ENCODE measurements at regions not wholly inside any gene's neighbourhood (a gene's known extent, or its start where the extent isn't known, plus 50 kb on each side); places are given as distances from the start of the nearest gene placed in this dataset.
"Not testable (repeated sequence)": the region's sequence is repeated elsewhere in the genome, so short reads cannot be mapped to it uniquely, and the experiment has no call there.

- not testable (repeated sequence) for H3K9ac ChIP-seq (ENCODE audit: low read length); H3K4me1 ChIP-seq (ENCODE audit: control insufficient read depth, insufficient read depth, low read length); H3K36me3 ChIP-seq (ENCODE audit: control insufficient read depth, insufficient read depth, low read length); H3K27me3 ChIP-seq (ENCODE audit: control insufficient read depth, insufficient read depth, low read length); H3K27ac ChIP-seq (ENCODE audit: low read depth, low read length); H3K4me3 ChIP-seq (ENCODE audit: low read length)
Measured at GRCh38 chr2:181737302-181737701, 57.0 kb upstream of the NEUROD1 start.

- no peak overlapping the region for H3K27ac ChIP-seq (ENCODE audit: low read depth, low read length)
- no peaks in the 10 kb centered on the region for H3K27me3 ChIP-seq (ENCODE audit: control insufficient read depth, insufficient read depth, low read length)
- peaks cover 4% of the 10 kb centered on the region for H3K4me1 ChIP-seq (ENCODE audit: control insufficient read depth, insufficient read depth, low read length)
- H3K9ac ChIP-seq (ENCODE audit: low read length), result no peak overlapping the region
- no peak overlapping the region for H3K4me3 ChIP-seq (ENCODE audit: low read length)
- no peaks in the 10 kb centered on the region for H3K36me3 ChIP-seq (ENCODE audit: control insufficient read depth, insufficient read depth, low read length)
Measured at GRCh38 chr2:181738074-181738473, 57.8 kb upstream of the NEUROD1 start.

GRCh38 chr2:181738563-181738962, 58.2 kb upstream of the NEUROD1 start:
- Histone ChIP-seq H3K36me3 (ENCODE audit: control insufficient read depth, insufficient read depth, low read length) (no peaks in the 10 kb centered on the region), H3K4me1 (ENCODE audit: control insufficient read depth, insufficient read depth, low read length) (peaks cover 4% of the 10 kb centered on the region), H3K9ac (ENCODE audit: low read length) (no peak overlapping the region), H3K27me3 (ENCODE audit: control insufficient read depth, insufficient read depth, low read length) (no peaks in the 10 kb centered on the region), H3K27ac (ENCODE audit: low read depth, low read length) (no peak overlapping the region), H3K4me3 (ENCODE audit: low read length) (no peak overlapping the region)

GRCh38 chr2:181741756-181742155, 61.4 kb upstream of the NEUROD1 start:
- Histone ChIP-seq H3K36me3 (ENCODE audit: control insufficient read depth, insufficient read depth, low read length) (no peaks in the 10 kb centered on the region), H3K4me1 (ENCODE audit: control insufficient read depth, insufficient read depth, low read length) (peaks cover 4% of the 10 kb centered on the region), H3K4me3 (ENCODE audit: low read length) (no peak overlapping the region), H3K27me3 (ENCODE audit: control insufficient read depth, insufficient read depth, low read length) (no peaks in the 10 kb centered on the region), H3K27ac (ENCODE audit: low read depth, low read length) (no peak overlapping the region), H3K9ac (ENCODE audit: low read length) (no peak overlapping the region)

GRCh38 chr2:181742361-181742760, 62.0 kb upstream of the NEUROD1 start:
- H3K36me3 ChIP-seq (ENCODE audit: control insufficient read depth, insufficient read depth, low read length), result no peaks in the 10 kb centered on the region
- H3K4me1 ChIP-seq (ENCODE audit: control insufficient read depth, insufficient read depth, low read length), result peaks cover 4% of the 10 kb centered on the region
- no peak overlapping the region for H3K27ac ChIP-seq (ENCODE audit: low read depth, low read length)
- no peak overlapping the region for H3K4me3 ChIP-seq (ENCODE audit: low read length)
- no peak overlapping the region for H3K9ac ChIP-seq (ENCODE audit: low read length)
- no peaks in the 10 kb centered on the region for H3K27me3 ChIP-seq (ENCODE audit: control insufficient read depth, insufficient read depth, low read length)

DNA sequence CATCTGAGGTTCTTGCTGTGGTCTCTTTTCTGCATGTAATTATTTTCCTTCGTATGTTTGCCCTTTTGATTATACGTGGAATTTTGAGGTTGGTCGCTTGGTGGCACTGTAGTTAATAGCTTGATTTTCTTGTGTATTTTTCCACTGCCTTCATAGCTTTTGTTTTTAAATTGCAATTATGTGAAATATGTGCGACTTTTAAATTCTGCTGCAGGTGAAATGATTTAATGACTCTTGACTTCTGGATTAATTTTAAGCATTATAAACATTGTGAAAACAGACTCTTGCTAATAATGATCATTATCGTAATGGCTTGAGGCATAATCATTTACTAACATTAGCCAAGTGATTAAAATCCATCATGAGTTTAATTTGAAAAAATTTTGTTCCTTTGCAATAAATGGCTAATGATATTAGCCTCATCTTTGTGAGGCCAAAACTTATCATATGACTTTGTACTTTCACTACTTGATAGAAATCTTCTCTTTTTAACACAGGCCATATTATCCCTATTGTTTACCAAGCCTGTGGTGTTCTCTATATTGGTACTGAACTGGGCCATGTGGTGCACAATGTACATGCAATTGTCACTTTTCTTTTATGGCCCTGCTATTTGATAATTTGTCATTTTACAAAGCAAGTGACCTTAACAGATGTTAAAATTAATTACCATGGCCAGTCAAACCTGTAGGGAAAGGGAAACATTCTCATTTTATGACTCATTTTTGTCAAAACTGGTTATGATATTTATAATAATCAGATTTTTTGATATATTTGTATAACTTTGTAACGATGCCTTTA, 62.8 kb upstream of the NEUROD1 start:
- H3K27ac ChIP-seq (ENCODE audit: low read depth, low read length), result no peak overlapping the region
- no peak overlapping the region for H3K4me3 ChIP-seq (ENCODE audit: low read length)
- no peak overlapping the region for H3K9ac ChIP-seq (ENCODE audit: low read length)

GRCh38 chr2:181743723-181744031, 63.4 kb upstream of the NEUROD1 start:
- H3K4me3 ChIP-seq (ENCODE audit: low read length), result no peak overlapping the region
- H3K27me3 ChIP-seq (ENCODE audit: control insufficient read depth, insufficient read depth, low read length), result no peaks in the 10 kb centered on the region
- no peak overlapping the region for H3K27ac ChIP-seq (ENCODE audit: low read depth, low read length)
- no peaks in the 10 kb centered on the region for H3K36me3 ChIP-seq (ENCODE audit: control insufficient read depth, insufficient read depth, low read length)
- no peak overlapping the region for H3K9ac ChIP-seq (ENCODE audit: low read length)
- peaks cover 4% of the 10 kb centered on the region for H3K4me1 ChIP-seq (ENCODE audit: control insufficient read depth, insufficient read depth, low read length)

More for the DNA sequence above, 62.8 kb upstream of the NEUROD1 start:
- H3K4me1 ChIP-seq (ENCODE audit: control insufficient read depth, insufficient read depth, low read length), result peaks cover 4% of the 10 kb centered on the region
- H3K36me3 ChIP-seq (ENCODE audit: control insufficient read depth, insufficient read depth, low read length), result no peaks in the 10 kb centered on the region
- H3K27me3 ChIP-seq (ENCODE audit: control insufficient read depth, insufficient read depth, low read length), result no peaks in the 10 kb centered on the region

- H3K36me3 ChIP-seq (ENCODE audit: control insufficient read depth, insufficient read depth, low read length), result no peaks in the 10 kb centered on the region
Measured at GRCh38 chr2:181745796-181746540, 65.7 kb upstream of the NEUROD1 start.

GRCh38 chr2:181746844-181747243, 66.5 kb upstream of the NEUROD1 start:
- no peaks in the 10 kb centered on the region for H3K27me3 ChIP-seq (ENCODE audit: control insufficient read depth, insufficient read depth, low read length)
- H3K36me3 ChIP-seq (ENCODE audit: control insufficient read depth, insufficient read depth, low read length), result no peaks in the 10 kb centered on the region
- H3K4me1 ChIP-seq (ENCODE audit: control insufficient read depth, insufficient read depth, low read length), result peaks cover 4% of the 10 kb centered on the region
- H3K4me3 ChIP-seq (ENCODE audit: low read length), result no peak overlapping the region
- no peak overlapping the region for H3K9ac ChIP-seq (ENCODE audit: low read length)
- H3K27ac ChIP-seq (ENCODE audit: low read depth, low read length), result no peak overlapping the region

More at GRCh38 chr2:181745796-181746540, 65.7 kb upstream of the NEUROD1 start:
- Histone ChIP-seq H3K27me3 (ENCODE audit: control insufficient read depth, insufficient read depth, low read length) (no peaks in the 10 kb centered on the region), H3K9ac (ENCODE audit: low read length) (no peak overlapping the region), H3K27ac (ENCODE audit: low read depth, low read length) (no peak overlapping the region), H3K4me3 (ENCODE audit: low read length) (no peak overlapping the region), H3K4me1 (ENCODE audit: control insufficient read depth, insufficient read depth, low read length) (peaks cover 4% of the 10 kb centered on the region)

DNA sequence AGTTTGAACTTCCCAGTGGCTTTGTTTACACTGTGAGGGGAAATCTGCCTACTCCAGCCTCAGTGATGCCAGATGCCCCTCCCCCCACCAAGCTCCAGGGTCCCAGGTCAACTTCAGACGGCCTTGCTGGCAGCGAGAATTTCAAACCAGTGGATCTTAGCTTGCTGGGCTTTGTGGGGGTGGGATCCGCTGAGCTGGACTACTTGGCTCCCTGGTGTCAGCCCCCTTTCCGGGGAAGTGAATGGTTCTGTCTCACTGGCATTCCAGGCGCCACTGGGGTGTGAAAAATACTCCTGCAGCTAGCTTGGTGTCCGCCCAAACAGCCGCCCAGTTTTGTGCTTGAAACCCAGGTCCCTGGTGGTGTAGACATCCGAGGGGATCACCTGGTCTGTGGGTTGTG, 70.0 kb upstream of the NEUROD1 start:
- Histone ChIP-seq H3K4me3 (ENCODE audit: low read length) (no peak overlapping the region), H3K27me3 (ENCODE audit: control insufficient read depth, insufficient read depth, low read length) (no peaks in the 10 kb centered on the region), H3K4me1 (ENCODE audit: control insufficient read depth, insufficient read depth, low read length) (no peaks in the 10 kb centered on the region), H3K36me3 (ENCODE audit: control insufficient read depth, insufficient read depth, low read length) (no peaks in the 10 kb centered on the region), H3K27ac (ENCODE audit: low read depth, low read length) (no peak overlapping the region), H3K9ac (ENCODE audit: low read length) (no peak overlapping the region)

GRCh38 chr2:181751266-181752030, 71.1 kb upstream of the NEUROD1 start:
- Histone ChIP-seq H3K27me3 (ENCODE audit: control insufficient read depth, insufficient read depth, low read length) (no peaks in the 10 kb centered on the region), H3K4me1 (ENCODE audit: control insufficient read depth, insufficient read depth, low read length) (no peaks in the 10 kb centered on the region), H3K36me3 (ENCODE audit: control insufficient read depth, insufficient read depth, low read length) (no peaks in the 10 kb centered on the region), H3K4me3 (ENCODE audit: low read length) (no peak overlapping the region), H3K27ac (ENCODE audit: low read depth, low read length) (no peak overlapping the region), H3K9ac (ENCODE audit: low read length) (no peak overlapping the region)

DNA sequence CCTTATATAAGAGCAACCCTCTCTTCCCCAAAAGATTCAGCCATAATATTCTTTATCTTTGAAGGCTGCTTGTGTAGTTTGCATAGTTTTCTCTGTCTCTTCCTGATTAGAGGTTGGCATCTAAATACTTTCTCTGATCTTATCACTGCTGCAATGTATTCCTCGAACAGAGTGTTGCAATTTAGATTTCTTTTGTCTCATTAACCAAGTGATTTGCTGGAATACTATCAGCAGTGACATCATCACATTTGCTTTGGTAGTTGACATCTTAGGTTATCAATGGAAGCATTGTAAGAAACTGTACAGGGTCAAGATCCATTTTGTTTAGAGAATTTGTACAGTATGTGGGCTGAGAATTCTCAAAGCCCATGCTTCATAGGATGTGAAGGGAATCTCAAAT, 72.0 kb upstream of the NEUROD1 start:
- Histone ChIP-seq H3K27ac (ENCODE audit: low read depth, low read length) (no peak overlapping the region), H3K9ac (ENCODE audit: low read length) (no peak overlapping the region), H3K27me3 (ENCODE audit: control insufficient read depth, insufficient read depth, low read length) (no peaks in the 10 kb centered on the region), H3K4me3 (ENCODE audit: low read length) (no peak overlapping the region), H3K4me1 (ENCODE audit: control insufficient read depth, insufficient read depth, low read length) (no peaks in the 10 kb centered on the region), H3K36me3 (ENCODE audit: control insufficient read depth, insufficient read depth, low read length) (no peaks in the 10 kb centered on the region)
